CD4-positive, alpha-beta T cell (primary cell): ENCODE measurements at regions not wholly inside any gene's neighbourhood (a gene's known extent, or its start where the extent isn't known, plus 50 kb on each side); places are given as distances from the start of the nearest gene placed in this dataset.

Source experiments
- ATAC-seq: fragments of 200-7000 bp; cut with Tn5 transposase; one replicate; pipeline ENCODE4 v1.10.0; 2022; ENCODE audit warnings: mild to moderate bottlenecking; ENCODE audit not compliant: poor library complexity
- CTCF ChIA-PET: fragments of 350-600 bp; sonication (Branson Sonifier 250); formaldehyde crosslinking; loops from one replicate; lab custom pipeline; 2021; ENCODE audit warnings: antibody characterized with exemption, inconsistent platforms; lab: Charles Lee
- POLR2A ChIA-PET: fragments of 350-600 bp; sonication (Branson Sonifier 250); formaldehyde crosslinking; loops from one replicate; lab custom pipeline; 2021; ENCODE audit warnings: antibody characterized with exemption, inconsistent platforms; lab: Charles Lee
- DNase-seq, 14 experiments: peaks; one replicate each; pipeline ENCODE4 v3.0.0-alpha.2; 2013 to 2020; ENCODE audit warnings: mixed read lengths in 2 of 14
- H3K27ac ChIP-seq, 2 donors: one replicate each; pipeline versions ENCODE4 v1.5.1 to v1.7.0; 2013; ENCODE audit warnings: low read length in 2 of 2, low read depth in 1 of 2, mild to moderate bottlenecking in 1 of 2
- H3K27me3 ChIP-seq, 2 experiments: 1 replicate in 1 of 2; 2 replicates in 1 of 2; pipeline versions ENCODE4 v1.6.1 to v1.7.0; 2013; ENCODE audit warnings: low read length in 2 of 2, control low read depth in 1 of 2, mild to moderate bottlenecking in 1 of 2, moderate library complexity in 1 of 2; ENCODE audit not compliant: insufficient read depth in 2 of 2, control insufficient read depth in 1 of 2
- H3K36me3 ChIP-seq: one replicate; pipeline ENCODE4 v1.6.1; 2013; ENCODE audit warnings: low read length, control low read depth; ENCODE audit not compliant: insufficient read depth
- H3K4me1 ChIP-seq: one replicate; pipeline ENCODE4 v1.6.1; 2013; ENCODE audit warnings: low read length, control low read depth; ENCODE audit not compliant: insufficient read depth
- H3K4me3 ChIP-seq: one replicate; pipeline ENCODE4 v1.5.1; 2013; ENCODE audit warnings: mild to moderate bottlenecking, low read length, moderate library complexity
- H3K9me3 ChIP-seq, 2 experiments: 1 replicate in 1 of 2; 2 replicates in 1 of 2; pipeline versions ENCODE4 v1.6.1 to v1.7.0; 2013; ENCODE audit warnings: low read length in 2 of 2, mild to moderate bottlenecking in 2 of 2, control low read depth in 1 of 2, moderate library complexity in 1 of 2; ENCODE audit not compliant: control insufficient read depth in 1 of 2, insufficient read depth in 1 of 2
- H3K27ac Mint-ChIP-seq: one replicate; pipeline ENCODE4 v1.8.0; 2020; ENCODE audit warnings: mixed read lengths
- H3K27me3 Mint-ChIP-seq: one replicate; pipeline ENCODE4 v1.8.0; 2021; ENCODE audit warnings: mixed read lengths
- H3K36me3 Mint-ChIP-seq: one replicate; pipeline ENCODE4 v1.8.0; 2021; ENCODE audit warnings: low read depth, mixed read lengths
- H3K4me1 Mint-ChIP-seq: one replicate; pipeline ENCODE4 v1.8.0; 2021; ENCODE audit warnings: low read depth, mixed read lengths
- H3K4me3 Mint-ChIP-seq: one replicate; pipeline ENCODE4 v1.8.0; 2020; ENCODE audit warnings: mild to moderate bottlenecking, mixed read lengths
- H3K9me3 Mint-ChIP-seq: one replicate; pipeline ENCODE4 v1.8.0; 2020; ENCODE audit warnings: mixed read lengths
- intact Hi-C, 2 experiments: fragments of 100-400 bp; cut with DNase I in 1 of 2; cut with micrococcal nuclease in 1 of 2; formaldehyde crosslinking; loops; one replicate each; pipeline versions ENCODE4 v1.15.1 to v1.9.0; 2023 to 2025; cut with DNase I, micrococcal nuclease
- TF ChIP-seq, protein P1 (sequence below): fragments of 200-600 bp; IDR thresholded peaks from one replicate; pipeline ENCODE4 v1.8.0; 2022; ENCODE audit warnings: antibody characterized with exemption, mild to moderate bottlenecking

DNA sequence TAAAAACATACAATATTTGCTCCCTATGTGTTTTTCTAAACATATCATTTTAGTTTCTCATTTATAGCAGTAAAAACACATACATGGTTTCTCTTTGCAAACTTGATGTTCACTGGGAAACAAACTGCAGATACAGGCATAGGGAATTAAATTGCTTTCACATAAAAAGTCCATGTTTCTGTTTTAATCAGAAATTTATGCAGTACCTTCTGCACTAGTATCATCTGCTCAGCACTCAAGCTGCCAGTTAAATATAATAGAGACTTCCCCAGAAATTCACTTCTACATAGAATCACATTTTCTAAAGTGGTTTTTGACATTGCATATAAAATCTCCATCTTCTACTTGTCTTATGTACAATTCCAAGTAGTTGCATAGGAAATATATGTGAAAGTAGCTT, 1107.3 kb upstream of the NRXN1 start:
- no peaks in the 10 kb centered on the region for H3K27me3 ChIP-seq
- ATAC-seq (no peak), DNase-seq (no peak)
- intact Hi-C loops, result no loop called here
- TF ChIP-seq, protein P1, sequence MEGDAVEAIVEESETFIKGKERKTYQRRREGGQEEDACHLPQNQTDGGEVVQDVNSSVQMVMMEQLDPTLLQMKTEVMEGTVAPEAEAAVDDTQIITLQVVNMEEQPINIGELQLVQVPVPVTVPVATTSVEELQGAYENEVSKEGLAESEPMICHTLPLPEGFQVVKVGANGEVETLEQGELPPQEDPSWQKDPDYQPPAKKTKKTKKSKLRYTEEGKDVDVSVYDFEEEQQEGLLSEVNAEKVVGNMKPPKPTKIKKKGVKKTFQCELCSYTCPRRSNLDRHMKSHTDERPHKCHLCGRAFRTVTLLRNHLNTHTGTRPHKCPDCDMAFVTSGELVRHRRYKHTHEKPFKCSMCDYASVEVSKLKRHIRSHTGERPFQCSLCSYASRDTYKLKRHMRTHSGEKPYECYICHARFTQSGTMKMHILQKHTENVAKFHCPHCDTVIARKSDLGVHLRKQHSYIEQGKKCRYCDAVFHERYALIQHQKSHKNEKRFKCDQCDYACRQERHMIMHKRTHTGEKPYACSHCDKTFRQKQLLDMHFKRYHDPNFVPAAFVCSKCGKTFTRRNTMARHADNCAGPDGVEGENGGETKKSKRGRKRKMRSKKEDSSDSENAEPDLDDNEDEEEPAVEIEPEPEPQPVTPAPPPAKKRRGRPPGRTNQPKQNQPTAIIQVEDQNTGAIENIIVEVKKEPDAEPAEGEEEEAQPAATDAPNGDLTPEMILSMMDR, result no peak
- no peaks in the 10 kb centered on the region for H3K27me3 Mint-ChIP-seq
- ChIA-PET CTCF (no interaction called here), POLR2A (no interaction called here)
- H3K4me1 ChIP-seq, result no peaks in the 10 kb centered on the region
- H3K36me3 Mint-ChIP-seq, result no peaks in the 10 kb centered on the region
- H3K36me3 ChIP-seq, result no peaks in the 10 kb centered on the region
- peaks cover 3 to 4% of the 10 kb centered on the region in 2 experiments for H3K9me3 ChIP-seq
- H3K27ac ChIP-seq, result no peak overlapping the region
- no peak overlapping the region for H3K4me3 Mint-ChIP-seq
- H3K27ac Mint-ChIP-seq, result no peak overlapping the region
- no peak overlapping the region for H3K4me3 ChIP-seq
- peaks cover 4% of the 10 kb centered on the region for H3K9me3 Mint-ChIP-seq
- no peaks in the 10 kb centered on the region for H3K4me1 Mint-ChIP-seq

DNA sequence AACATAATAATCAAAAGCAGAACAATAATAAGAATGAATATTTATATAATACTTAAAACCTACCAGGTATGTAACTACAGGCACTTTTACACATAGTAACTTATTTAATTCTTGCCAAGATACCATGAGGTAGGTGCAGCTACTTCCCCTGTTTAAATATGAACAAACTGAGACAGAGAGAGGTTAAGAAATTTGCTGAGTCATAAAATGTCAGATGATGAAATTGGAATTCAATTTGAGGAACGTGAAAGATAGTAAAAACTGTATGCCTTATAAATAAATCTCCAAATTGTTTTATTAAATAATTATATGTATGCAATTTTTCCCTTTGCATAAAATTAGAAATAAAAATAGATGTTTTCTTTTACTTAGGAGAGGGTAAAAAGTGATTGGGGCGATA, 1103.3 kb upstream of the NRXN1 start:
- ATAC-seq (no peak), DNase-seq (no peak)
- Histone ChIP-seq H3K36me3 (no peaks in the 10 kb centered on the region), H3K4me1 (no peaks in the 10 kb centered on the region), H3K27ac (no peak overlapping the region), H3K27me3 (no peaks in the 10 kb centered on the region), H3K9me3 (peaks cover 3 to 4% of the 10 kb centered on the region in 2 experiments), H3K4me3 (no peak overlapping the region)
- intact Hi-C loops, result no loop called here
- TF ChIP-seq, protein P1, result no peak
- no peaks in the 10 kb centered on the region for H3K27me3 Mint-ChIP-seq
- H3K4me3 Mint-ChIP-seq, result no peak overlapping the region
- POLR2A ChIA-PET, result no interaction called here
- no peaks in the 10 kb centered on the region for H3K4me1 Mint-ChIP-seq
- peaks cover 8% of the 10 kb centered on the region for H3K9me3 Mint-ChIP-seq
- no peaks in the 10 kb centered on the region for H3K36me3 Mint-ChIP-seq
- H3K27ac Mint-ChIP-seq, result no peak overlapping the region
- CTCF ChIA-PET, result no interaction called here

DNA sequence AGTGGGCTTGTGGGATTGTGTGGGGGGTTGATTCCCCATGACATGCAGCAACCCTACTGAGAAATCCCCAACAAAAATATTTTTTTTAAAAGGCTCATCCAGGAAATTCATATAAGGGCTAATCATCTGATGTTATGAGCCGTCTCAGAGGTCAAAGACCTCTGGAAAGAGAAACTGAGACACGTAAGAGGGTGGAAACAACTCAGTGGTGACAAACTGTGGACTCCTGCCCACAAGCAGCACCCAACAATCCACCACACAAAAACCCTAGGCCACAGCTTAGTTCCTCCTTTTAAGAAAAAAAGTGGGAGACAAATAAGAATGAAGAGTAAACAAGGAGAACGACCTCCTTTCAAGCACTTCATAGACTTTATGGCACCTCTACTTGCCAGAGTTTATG, 1096.1 kb upstream of the NRXN1 start:
- H3K27ac ChIP-seq, result no peak overlapping the region
- H3K27ac Mint-ChIP-seq, result no peak overlapping the region
- POLR2A ChIA-PET, result no interaction called here
- no peaks in the 10 kb centered on the region for H3K27me3 Mint-ChIP-seq
- no peak overlapping the region for H3K4me3 Mint-ChIP-seq
- no peak for ATAC-seq
- H3K9me3 Mint-ChIP-seq, result peaks cover 14% of the 10 kb centered on the region
- DNase-seq, result no peak
- H3K4me3 ChIP-seq, result no peak overlapping the region
- H3K4me1 Mint-ChIP-seq, result no peaks in the 10 kb centered on the region
- H3K27me3 ChIP-seq, result no peaks in the 10 kb centered on the region
- H3K36me3 ChIP-seq, result no peaks in the 10 kb centered on the region
- intact Hi-C loops, result no loop called here
- CTCF ChIA-PET, result no interaction called here
- H3K36me3 Mint-ChIP-seq, result no peaks in the 10 kb centered on the region
- TF ChIP-seq, protein P1, result no peak
- no peaks in the 10 kb centered on the region for H3K9me3 ChIP-seq
- no peaks in the 10 kb centered on the region for H3K4me1 ChIP-seq
